ENCODE measurements at regions not wholly inside any gene's neighbourhood (a gene's known extent, or its start where the extent isn't known, plus 50 kb on each side); places are given as distances from the start of the nearest gene placed in this dataset.

GRCh38 chr6:41416501-41416837, 81.1 kb downstream of the NCR2 start:
- intact Hi-C loops (cut with DNase I; ENCODE audit: low total_unique reads), result no loop called here
- DNase-seq, result no peak
- TF ChIP-seq POLR2A (IDR thresholded peaks at IDR 0.05) (no peak), POLR2AphosphoS5 (IDR thresholded peaks at IDR 0.05) (no peak), CTCF (IDR thresholded peaks at IDR 0.05 in 8 of 11, conservative IDR thresholded peaks at IDR 0.05 in 3 of 11) (no peak)
- Histone ChIP-seq H3K27ac (no peak overlapping the region), H3K4me1 (no peaks in the 10 kb centered on the region), H3K9me3 (peaks cover 0 to 12% (median 6%) of the 10 kb centered on the region in 8 donors), H3K36me3 (no peaks in the 10 kb centered on the region), H3K27me3 (replicated peaks in 1 of 7) (peaks cover 0 to 78% (median 11%) of the 10 kb centered on the region in 7 donors), H3K4me3 (no peak overlapping the region)
- 62 to 75% (median 71%) methylated on average over 6 of the region's 6 CpGs for WGBS, 5 donors

DNA sequence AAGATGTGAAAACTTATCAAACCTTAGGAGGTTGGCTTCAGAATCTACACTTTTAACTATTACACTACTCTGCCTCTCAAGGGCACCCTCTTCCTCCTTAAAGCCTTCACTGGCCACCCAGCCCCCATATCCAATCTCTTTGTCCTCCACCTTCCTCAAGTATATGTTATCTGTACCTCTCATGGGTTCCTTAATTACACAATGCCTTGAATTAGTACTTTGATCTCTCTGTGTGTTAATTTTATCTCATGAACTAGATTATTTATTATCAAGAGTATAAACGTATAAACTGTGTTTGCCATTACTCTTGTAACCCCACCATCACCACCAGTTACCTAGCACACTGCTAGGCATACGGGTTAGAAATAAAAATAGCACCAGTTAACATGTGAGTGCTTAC, 83.3 kb downstream of the NCR2 start:
- no peak overlapping the region for H3K27ac ChIP-seq
- peaks cover 0 to 55% (median 11%) of the 10 kb centered on the region in 7 donors for H3K27me3 ChIP-seq (replicated peaks in 1 of 7)
- TF ChIP-seq POLR2A (IDR thresholded peaks at IDR 0.05) (no peak), POLR2AphosphoS5 (IDR thresholded peaks at IDR 0.05) (no peak), CTCF (IDR thresholded peaks at IDR 0.05 in 8 of 11, conservative IDR thresholded peaks at IDR 0.05 in 3 of 11) (no peak)
- DNase-seq, result no peak
- H3K36me3 ChIP-seq, result no peaks in the 10 kb centered on the region
- peaks cover 0 to 12% (median 6%) of the 10 kb centered on the region in 8 donors for H3K9me3 ChIP-seq
- no peak overlapping the region for H3K4me3 ChIP-seq
- H3K4me1 ChIP-seq, result no peaks in the 10 kb centered on the region
- intact Hi-C loops (cut with DNase I; ENCODE audit: low total_unique reads), result no loop called here
- WGBS, 5 donors, result 77 to 88% (median 82%) methylated on average over 2 of the region's 2 CpGs

DNA sequence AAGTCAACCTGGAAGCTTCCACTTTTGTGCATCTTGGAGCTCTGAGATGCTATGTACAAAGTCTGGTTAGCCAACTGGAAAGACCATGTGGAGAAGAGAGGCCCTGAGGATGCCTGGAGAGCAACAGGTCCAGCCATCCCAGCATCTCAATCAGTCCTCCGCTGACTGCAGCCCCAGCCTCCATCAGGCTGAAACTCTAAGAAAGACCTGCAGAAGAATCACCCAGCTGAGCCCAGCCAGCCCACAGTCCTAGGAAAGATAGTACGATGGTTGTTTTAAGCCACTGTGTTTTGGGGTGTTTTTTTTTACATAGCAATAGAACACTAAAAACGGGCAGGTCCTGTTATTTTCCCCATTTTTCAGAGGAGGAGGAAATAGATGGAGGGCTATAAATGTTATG, 84.0 kb downstream of the NCR2 start:
- no peak overlapping the region for H3K27ac ChIP-seq
- no peaks in the 10 kb centered on the region for H3K36me3 ChIP-seq
- WGBS, 5 donors, result 82 to 95% (median 90%) methylated on average over 3 of the region's 3 CpGs
- H3K9me3 ChIP-seq, result peaks cover 0 to 12% (median 6%) of the 10 kb centered on the region in 8 donors
- DNase-seq, result no peak
- H3K4me1 ChIP-seq, result peaks cover 0 to 4% (median 3%) of the 10 kb centered on the region in 6 donors
- intact Hi-C loops (cut with DNase I; ENCODE audit: low total_unique reads), result no loop called here
- no peak for TF ChIP-seq POLR2A (IDR thresholded peaks at IDR 0.05)
- TF ChIP-seq CTCF (IDR thresholded peaks at IDR 0.05 in 8 of 11, conservative IDR thresholded peaks at IDR 0.05 in 3 of 11), result no peak
- no peak for TF ChIP-seq POLR2AphosphoS5 (IDR thresholded peaks at IDR 0.05)
- H3K4me3 ChIP-seq, result no peak overlapping the region
- H3K27me3 ChIP-seq (replicated peaks in 1 of 7), result peaks cover 0 to 50% (median 11%) of the 10 kb centered on the region in 7 donors

DNA sequence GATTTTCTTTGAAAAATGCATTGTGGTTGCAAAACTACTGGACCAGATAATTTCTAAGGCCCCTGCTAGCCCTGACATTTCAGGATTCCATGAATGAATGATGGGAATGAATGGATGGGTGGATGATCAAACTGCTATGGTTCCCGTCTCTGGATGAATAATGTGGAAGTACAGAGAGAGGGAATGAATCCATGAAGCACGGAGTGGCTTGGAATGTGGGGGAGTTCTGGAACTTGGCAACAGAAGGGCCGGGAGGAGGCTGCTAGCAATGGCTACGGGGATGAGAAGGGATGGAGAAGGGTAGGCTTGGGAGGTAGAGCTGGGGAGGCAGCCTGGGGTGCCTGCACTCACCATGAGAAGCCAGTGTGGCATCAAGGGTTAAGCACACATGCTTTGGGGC, 84.8 kb downstream of the NCR2 start:
- H3K4me3 ChIP-seq, result no peak overlapping the region
- H3K36me3 ChIP-seq, result no peaks in the 10 kb centered on the region
- H3K27me3 ChIP-seq (replicated peaks in 1 of 7), result peaks cover 0 to 43% (median 7%) of the 10 kb centered on the region in 7 donors
- H3K4me1 ChIP-seq, result peaks cover 0 to 9% (median 6%) of the 10 kb centered on the region in 6 donors
- 68 to 81% (median 78%) methylated on average over 4 of the region's 4 CpGs for WGBS, 5 donors
- intact Hi-C loops (cut with DNase I; ENCODE audit: low total_unique reads), result loop anchor here (5.0 kb wide), 1 partner anchor 172 kb away; no protein-coding TSS in a partner anchor
- DNase-seq, result no peak
- TF ChIP-seq POLR2AphosphoS5 (IDR thresholded peaks at IDR 0.05), result no peak
- no peak for TF ChIP-seq CTCF (IDR thresholded peaks at IDR 0.05 in 8 of 11, conservative IDR thresholded peaks at IDR 0.05 in 3 of 11)
- TF ChIP-seq POLR2A (IDR thresholded peaks at IDR 0.05), result no peak
- no peak overlapping the region for H3K27ac ChIP-seq
- H3K9me3 ChIP-seq, result peaks cover 0 to 12% (median 6%) of the 10 kb centered on the region in 8 donors

Measured in spleen (tissue), 11 donors.